Body of pancreas (tissue), 4 donors: ENCODE measurements at regions not wholly inside any gene's neighbourhood (a gene's known extent, or its start where the extent isn't known, plus 50 kb on each side); places are given as distances from the start of the nearest gene placed in this dataset.
"Not testable (repeated sequence)": the region's sequence is repeated elsewhere in the genome, so short reads cannot be mapped to it uniquely, and the experiment has no call there.

Source experiments
- POLR2A ChIP-seq, 3 donors: fragments of 450-650 bp; IDR thresholded peaks; one replicate each; pipeline ENCODE4 v1.6.1; 2016; ENCODE audit warnings: antibody characterized with exemption in 3 of 3, mild to moderate bottlenecking in 2 of 3
- TF ChIP-seq, protein P1 (sequence below), 7 experiments: fragments of 450-650 bp in 4 of 7; fragments of 200-600 bp in 3 of 7; sonication (generic) in 3 of 7; IDR thresholded peaks; one replicate each; pipeline ENCODE4 v1.5.1; 2016 to 2019; ENCODE audit warnings: antibody characterized with exemption in 7 of 7

DNA sequence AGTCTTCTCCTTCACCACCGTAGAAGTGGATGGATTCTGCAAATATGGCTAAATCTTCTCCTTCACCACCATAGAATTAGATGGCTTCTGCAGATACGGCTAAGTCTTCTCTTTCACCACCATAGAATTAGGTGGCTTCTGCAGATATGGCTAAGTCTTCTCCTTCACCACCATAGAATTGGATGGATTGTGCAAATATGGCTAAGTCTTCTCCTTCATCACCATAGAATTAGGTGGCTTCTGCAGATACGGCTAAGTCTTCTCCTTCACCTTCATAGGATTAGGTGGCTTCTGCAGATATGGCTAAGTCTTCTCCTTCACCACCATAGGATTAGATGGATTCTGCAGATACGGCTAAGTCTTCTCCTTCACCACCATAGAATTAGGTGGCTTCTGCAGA is 866.2 kb upstream of the TPTE start:
- TF ChIP-seq, protein P1, sequence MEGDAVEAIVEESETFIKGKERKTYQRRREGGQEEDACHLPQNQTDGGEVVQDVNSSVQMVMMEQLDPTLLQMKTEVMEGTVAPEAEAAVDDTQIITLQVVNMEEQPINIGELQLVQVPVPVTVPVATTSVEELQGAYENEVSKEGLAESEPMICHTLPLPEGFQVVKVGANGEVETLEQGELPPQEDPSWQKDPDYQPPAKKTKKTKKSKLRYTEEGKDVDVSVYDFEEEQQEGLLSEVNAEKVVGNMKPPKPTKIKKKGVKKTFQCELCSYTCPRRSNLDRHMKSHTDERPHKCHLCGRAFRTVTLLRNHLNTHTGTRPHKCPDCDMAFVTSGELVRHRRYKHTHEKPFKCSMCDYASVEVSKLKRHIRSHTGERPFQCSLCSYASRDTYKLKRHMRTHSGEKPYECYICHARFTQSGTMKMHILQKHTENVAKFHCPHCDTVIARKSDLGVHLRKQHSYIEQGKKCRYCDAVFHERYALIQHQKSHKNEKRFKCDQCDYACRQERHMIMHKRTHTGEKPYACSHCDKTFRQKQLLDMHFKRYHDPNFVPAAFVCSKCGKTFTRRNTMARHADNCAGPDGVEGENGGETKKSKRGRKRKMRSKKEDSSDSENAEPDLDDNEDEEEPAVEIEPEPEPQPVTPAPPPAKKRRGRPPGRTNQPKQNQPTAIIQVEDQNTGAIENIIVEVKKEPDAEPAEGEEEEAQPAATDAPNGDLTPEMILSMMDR (IDR thresholded peaks at IDR 0.05) = not testable (repeated sequence)
- TF ChIP-seq POLR2A (IDR thresholded peaks at IDR 0.05) = not testable (repeated sequence)
